AG04450 (cell line): ENCODE measurements at regions not wholly inside any gene's neighbourhood (a gene's known extent, or its start where the extent isn't known, plus 50 kb on each side); places are given as distances from the start of the nearest gene placed in this dataset.

Experiments used
- CTCF ChIA-PET: fragments of 300-600, 350-600 bp; formaldehyde crosslinking; extraction: SDS; loops from one replicate; lab custom pipeline; 2022; ENCODE audit warnings: antibody characterized with exemption, inconsistent platforms; lab: Charles Lee
- POLR2A ChIA-PET: fragments of 350-600 bp; formaldehyde crosslinking; extraction: SDS; loops from one replicate; lab custom pipeline; 2021; ENCODE audit warnings: antibody characterized with exemption, inconsistent platforms; lab: Yijun Ruan, JAX
- DNase-seq: peaks from one replicate; pipeline ENCODE4 v3.0.0-alpha.2; 2011; ENCODE audit warnings: low read depth, low spot score
- H3K27ac ChIP-seq: one replicate; pipeline ENCODE4 v1.5.1; 2012; ENCODE audit warnings: low read depth, low read length, control low read depth
- H3K27me3 ChIP-seq: one replicate; pipeline ENCODE4 v1.6.0; 2012; ENCODE audit warnings: low read length; ENCODE audit not compliant: control insufficient read depth, insufficient read depth
- H3K4me3 ChIP-seq: 2 replicates; pipeline ENCODE4 v1.5.1; 2011; ENCODE audit warnings: mild to moderate bottlenecking, low read depth, low read length, control low read depth
- H3K9me3 ChIP-seq: 2 replicates; pipeline ENCODE4 v1.5.1; 2012; ENCODE audit warnings: low read length; ENCODE audit not compliant: control insufficient read depth, insufficient read depth
- TF ChIP-seq, protein P1 (sequence below): IDR thresholded peaks from 2 replicates; pipeline ENCODE4 v1.5.1; 2011; ENCODE audit warnings: low read depth, low read length, control low read depth, inconsistent platforms

GRCh38 chr1:87863317-87863716, 534.6 kb downstream of the LMO4 start:
- peaks cover 4% of the 10 kb centered on the region; the same call in 1 of the 2 replicates for H3K9me3 ChIP-seq
- TF ChIP-seq, protein P1, sequence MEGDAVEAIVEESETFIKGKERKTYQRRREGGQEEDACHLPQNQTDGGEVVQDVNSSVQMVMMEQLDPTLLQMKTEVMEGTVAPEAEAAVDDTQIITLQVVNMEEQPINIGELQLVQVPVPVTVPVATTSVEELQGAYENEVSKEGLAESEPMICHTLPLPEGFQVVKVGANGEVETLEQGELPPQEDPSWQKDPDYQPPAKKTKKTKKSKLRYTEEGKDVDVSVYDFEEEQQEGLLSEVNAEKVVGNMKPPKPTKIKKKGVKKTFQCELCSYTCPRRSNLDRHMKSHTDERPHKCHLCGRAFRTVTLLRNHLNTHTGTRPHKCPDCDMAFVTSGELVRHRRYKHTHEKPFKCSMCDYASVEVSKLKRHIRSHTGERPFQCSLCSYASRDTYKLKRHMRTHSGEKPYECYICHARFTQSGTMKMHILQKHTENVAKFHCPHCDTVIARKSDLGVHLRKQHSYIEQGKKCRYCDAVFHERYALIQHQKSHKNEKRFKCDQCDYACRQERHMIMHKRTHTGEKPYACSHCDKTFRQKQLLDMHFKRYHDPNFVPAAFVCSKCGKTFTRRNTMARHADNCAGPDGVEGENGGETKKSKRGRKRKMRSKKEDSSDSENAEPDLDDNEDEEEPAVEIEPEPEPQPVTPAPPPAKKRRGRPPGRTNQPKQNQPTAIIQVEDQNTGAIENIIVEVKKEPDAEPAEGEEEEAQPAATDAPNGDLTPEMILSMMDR = no peak
- no peak for DNase-seq
- no peak overlapping the region for H3K4me3 ChIP-seq
- ChIA-PET CTCF (no interaction called here), POLR2A (no interaction called here)
- H3K27ac ChIP-seq = no peak overlapping the region
- no peaks in the 10 kb centered on the region for H3K27me3 ChIP-seq

- Histone ChIP-seq H3K27ac (no peak overlapping the region), H3K9me3 (peaks cover 4% of the 10 kb centered on the region; the same call in 1 of the 2 replicates), H3K4me3 (no peak overlapping the region), H3K27me3 (no peaks in the 10 kb centered on the region)
- ChIA-PET CTCF (no interaction called here), POLR2A (no interaction called here)
- TF ChIP-seq, protein P1 = no peak
- no peak for DNase-seq
Observed at GRCh38 chr1:87864676-87865075, 536.0 kb downstream of the LMO4 start.

GRCh38 chr1:87866416-87866815, 537.7 kb downstream of the LMO4 start:
- H3K27ac ChIP-seq = no peak overlapping the region
- H3K4me3 ChIP-seq = no peak overlapping the region
- DNase-seq = no peak
- CTCF ChIA-PET = no interaction called here
- H3K27me3 ChIP-seq = no peaks in the 10 kb centered on the region
- POLR2A ChIA-PET = no interaction called here
- TF ChIP-seq, protein P1 = no peak
- peaks cover 4% of the 10 kb centered on the region; the same call in 1 of the 2 replicates for H3K9me3 ChIP-seq

DNA sequence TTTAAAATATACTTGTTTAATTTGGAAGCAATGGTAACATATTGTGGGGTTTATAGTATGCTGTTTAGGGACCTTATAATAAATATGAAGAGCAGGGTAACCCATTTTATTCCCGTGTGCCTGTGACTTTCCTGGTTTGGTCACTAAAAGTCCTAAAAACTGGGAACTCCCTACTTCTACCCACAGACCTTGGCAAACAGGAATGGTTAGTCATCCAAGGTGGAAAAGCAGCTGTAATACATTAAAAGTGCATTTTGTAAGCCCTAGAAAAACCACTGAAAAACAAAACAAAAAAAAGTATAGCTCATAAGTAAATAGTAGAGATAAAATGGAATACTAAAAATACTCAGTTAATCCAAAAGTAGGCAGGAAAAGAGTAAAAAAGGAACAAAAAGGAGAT, 538.9 kb downstream of the LMO4 start:
- ChIA-PET CTCF (no interaction called here), POLR2A (no interaction called here)
- H3K9me3 ChIP-seq = peaks cover 4% of the 10 kb centered on the region; the same call in 1 of the 2 replicates
- TF ChIP-seq, protein P1 = no peak
- no peaks in the 10 kb centered on the region for H3K27me3 ChIP-seq
- no peak overlapping the region for H3K27ac ChIP-seq
- H3K4me3 ChIP-seq = no peak overlapping the region
- DNase-seq = no peak

GRCh38 chr1:87869567-87869966, 540.9 kb downstream of the LMO4 start:
- TF ChIP-seq, protein P1 = no peak
- Histone ChIP-seq H3K4me3 (no peak overlapping the region), H3K9me3 (peaks cover 4% of the 10 kb centered on the region; the same call in 1 of the 2 replicates), H3K27me3 (no peaks in the 10 kb centered on the region), H3K27ac (no peak overlapping the region)
- DNase-seq = no peak
- ChIA-PET CTCF (no interaction called here), POLR2A (no interaction called here)
